ENCODE measurements at regions not wholly inside any gene's neighbourhood (a gene's known extent, or its start where the extent isn't known, plus 50 kb on each side); places are given as distances from the start of the nearest gene placed in this dataset.

DNA sequence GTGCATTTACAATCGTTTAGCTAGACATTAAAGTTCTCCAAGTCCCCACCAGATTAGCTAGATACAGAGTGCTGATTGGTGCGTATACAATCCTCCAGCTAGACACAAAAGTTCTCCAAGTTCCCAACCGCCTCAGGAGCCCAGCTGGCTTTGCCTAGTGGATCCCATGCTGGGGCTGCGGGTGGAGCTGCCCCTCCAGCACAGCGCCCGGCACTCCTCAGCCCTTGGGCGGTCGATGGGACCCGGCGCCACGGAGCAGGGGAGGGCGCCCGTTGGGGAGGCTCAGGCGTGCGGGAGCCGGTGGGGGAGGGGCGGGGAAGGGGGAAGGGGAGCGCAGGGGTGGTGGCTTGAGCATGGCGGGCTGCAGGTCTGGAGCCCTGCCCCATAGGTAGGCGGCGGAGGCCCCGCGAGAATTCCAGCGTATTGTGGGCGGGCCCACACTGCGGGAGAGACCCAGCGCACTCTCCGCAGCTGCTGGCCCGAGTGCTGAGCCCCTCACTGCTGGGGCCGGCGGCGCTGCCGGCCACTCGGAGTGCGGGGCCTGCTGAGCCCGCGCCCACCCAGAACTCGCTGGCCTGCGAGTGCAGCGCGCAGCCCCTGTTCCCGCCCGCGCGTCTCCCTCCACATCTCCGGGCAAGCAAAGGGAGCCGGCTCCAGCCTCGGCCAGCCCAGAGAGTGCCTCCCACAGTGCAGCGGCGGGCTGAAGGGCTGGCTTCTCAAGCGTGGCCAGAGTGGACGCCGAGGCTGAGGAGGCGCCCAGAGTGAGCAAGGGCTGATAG is 907.5 kb downstream of the CDH8 start:
- TF ChIP-seq, protein P1, sequence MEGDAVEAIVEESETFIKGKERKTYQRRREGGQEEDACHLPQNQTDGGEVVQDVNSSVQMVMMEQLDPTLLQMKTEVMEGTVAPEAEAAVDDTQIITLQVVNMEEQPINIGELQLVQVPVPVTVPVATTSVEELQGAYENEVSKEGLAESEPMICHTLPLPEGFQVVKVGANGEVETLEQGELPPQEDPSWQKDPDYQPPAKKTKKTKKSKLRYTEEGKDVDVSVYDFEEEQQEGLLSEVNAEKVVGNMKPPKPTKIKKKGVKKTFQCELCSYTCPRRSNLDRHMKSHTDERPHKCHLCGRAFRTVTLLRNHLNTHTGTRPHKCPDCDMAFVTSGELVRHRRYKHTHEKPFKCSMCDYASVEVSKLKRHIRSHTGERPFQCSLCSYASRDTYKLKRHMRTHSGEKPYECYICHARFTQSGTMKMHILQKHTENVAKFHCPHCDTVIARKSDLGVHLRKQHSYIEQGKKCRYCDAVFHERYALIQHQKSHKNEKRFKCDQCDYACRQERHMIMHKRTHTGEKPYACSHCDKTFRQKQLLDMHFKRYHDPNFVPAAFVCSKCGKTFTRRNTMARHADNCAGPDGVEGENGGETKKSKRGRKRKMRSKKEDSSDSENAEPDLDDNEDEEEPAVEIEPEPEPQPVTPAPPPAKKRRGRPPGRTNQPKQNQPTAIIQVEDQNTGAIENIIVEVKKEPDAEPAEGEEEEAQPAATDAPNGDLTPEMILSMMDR (IDR thresholded peaks at IDR 0.05 in 2 of 3, conservative IDR thresholded peaks at IDR 0.05 in 1 of 3; ENCODE audit: control insufficient read depth in 2 of 3, extremely low read depth in 1 of 3, insufficient read depth in 1 of 3, low read depth in 3 of 3, low read length in 3 of 3), result no peak
- TF ChIP-seq, protein P2, sequence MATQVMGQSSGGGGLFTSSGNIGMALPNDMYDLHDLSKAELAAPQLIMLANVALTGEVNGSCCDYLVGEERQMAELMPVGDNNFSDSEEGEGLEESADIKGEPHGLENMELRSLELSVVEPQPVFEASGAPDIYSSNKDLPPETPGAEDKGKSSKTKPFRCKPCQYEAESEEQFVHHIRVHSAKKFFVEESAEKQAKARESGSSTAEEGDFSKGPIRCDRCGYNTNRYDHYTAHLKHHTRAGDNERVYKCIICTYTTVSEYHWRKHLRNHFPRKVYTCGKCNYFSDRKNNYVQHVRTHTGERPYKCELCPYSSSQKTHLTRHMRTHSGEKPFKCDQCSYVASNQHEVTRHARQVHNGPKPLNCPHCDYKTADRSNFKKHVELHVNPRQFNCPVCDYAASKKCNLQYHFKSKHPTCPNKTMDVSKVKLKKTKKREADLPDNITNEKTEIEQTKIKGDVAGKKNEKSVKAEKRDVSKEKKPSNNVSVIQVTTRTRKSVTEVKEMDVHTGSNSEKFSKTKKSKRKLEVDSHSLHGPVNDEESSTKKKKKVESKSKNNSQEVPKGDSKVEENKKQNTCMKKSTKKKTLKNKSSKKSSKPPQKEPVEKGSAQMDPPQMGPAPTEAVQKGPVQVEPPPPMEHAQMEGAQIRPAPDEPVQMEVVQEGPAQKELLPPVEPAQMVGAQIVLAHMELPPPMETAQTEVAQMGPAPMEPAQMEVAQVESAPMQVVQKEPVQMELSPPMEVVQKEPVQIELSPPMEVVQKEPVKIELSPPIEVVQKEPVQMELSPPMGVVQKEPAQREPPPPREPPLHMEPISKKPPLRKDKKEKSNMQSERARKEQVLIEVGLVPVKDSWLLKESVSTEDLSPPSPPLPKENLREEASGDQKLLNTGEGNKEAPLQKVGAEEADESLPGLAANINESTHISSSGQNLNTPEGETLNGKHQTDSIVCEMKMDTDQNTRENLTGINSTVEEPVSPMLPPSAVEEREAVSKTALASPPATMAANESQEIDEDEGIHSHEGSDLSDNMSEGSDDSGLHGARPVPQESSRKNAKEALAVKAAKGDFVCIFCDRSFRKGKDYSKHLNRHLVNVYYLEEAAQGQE (IDR thresholded peaks at IDR 0.05; ENCODE audit: low read depth, low read length), result no peak
- TF ChIP-seq IKZF1 (conservative IDR thresholded peaks at IDR 0.05) (no peak), LARP7 (IDR thresholded peaks at IDR 0.05) (no peak), RELA (IDR thresholded peaks at IDR 0.05; ENCODE audit: borderline replicate concordance, partially characterized antibody) (no peak), MTA3 (IDR thresholded peaks at IDR 0.05; ENCODE audit: borderline replicate concordance, low read length) (no peak), ZBED1 (IDR thresholded peaks at IDR 0.05; ENCODE audit: borderline replicate concordance) (no peak), EZH2 (IDR thresholded peaks at IDR 0.05; ENCODE audit: borderline replicate concordance, control insufficient read depth, low read depth, low read length) (no peak), POLR2A (IDR thresholded peaks at IDR 0.05; ENCODE audit: low read depth, low read length) (no peak), RFX5 (IDR thresholded peaks at IDR 0.05; ENCODE audit: low read depth, low read length) (no peak), POLR2AphosphoS5 (IDR thresholded peaks at IDR 0.05; ENCODE audit: low read length) (no peak), NR2C2 (IDR thresholded peaks at IDR 0.05; ENCODE audit: borderline replicate concordance, control insufficient read depth, insufficient read length, low read depth) (no peak)
- TF ChIP-seq, protein P3, sequence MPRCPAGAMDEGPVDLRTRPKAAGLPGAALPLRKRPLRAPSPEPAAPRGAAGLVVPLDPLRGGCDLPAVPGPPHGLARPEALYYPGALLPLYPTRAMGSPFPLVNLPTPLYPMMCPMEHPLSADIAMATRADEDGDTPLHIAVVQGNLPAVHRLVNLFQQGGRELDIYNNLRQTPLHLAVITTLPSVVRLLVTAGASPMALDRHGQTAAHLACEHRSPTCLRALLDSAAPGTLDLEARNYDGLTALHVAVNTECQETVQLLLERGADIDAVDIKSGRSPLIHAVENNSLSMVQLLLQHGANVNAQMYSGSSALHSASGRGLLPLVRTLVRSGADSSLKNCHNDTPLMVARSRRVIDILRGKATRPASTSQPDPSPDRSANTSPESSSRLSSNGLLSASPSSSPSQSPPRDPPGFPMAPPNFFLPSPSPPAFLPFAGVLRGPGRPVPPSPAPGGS (IDR thresholded peaks at IDR 0.05; ENCODE audit: borderline replicate concordance, insufficient read depth, low read depth, low read length, poor library complexity, severe bottlenecking), result no peak
